GM19397 (cell line): ENCODE measurements at regions not wholly inside any gene's neighbourhood (a gene's known extent, or its start where the extent isn't known, plus 50 kb on each side); places are given as distances from the start of the nearest gene placed in this dataset.
A peak's percentile ranks its signal among the peaks of the same experiment; 100 is the strongest.

Experiments used
- ATAC-seq: cut with Tn5 transposase; IDR thresholded peaks from one replicate; pipeline ENCODE4 v1.9.1; 2021; ENCODE audit warnings: mild to moderate bottlenecking, moderate library complexity; ENCODE audit not compliant: unreplicated experiment

- no peak for ATAC-seq
Measured at GRCh38 chr14:51395361-51395849, 155.4 kb downstream of the TMX1 start.

- no peak for ATAC-seq
Measured at GRCh38 chr14:51396222-51396815, 156.3 kb downstream of the TMX1 start.

- ATAC-seq: no peak
Measured at GRCh38 chr14:51398898-51399297, 158.9 kb downstream of the TMX1 start.

- no peak for ATAC-seq
Measured at GRCh38 chr14:51400139-51400538, 160.1 kb downstream of the TMX1 start.

- no peak for ATAC-seq
Measured at GRCh38 chr14:51401272-51401671, 161.2 kb downstream of the TMX1 start.

GRCh38 chr14:51401756-51402155 lies 161.7 kb downstream of the TMX1 start:
- no peak for ATAC-seq

- no peak for ATAC-seq
Measured at GRCh38 chr14:51410897-51411296, 170.8 kb downstream of the TMX1 start.

- no peak for ATAC-seq
Measured at GRCh38 chr14:51419685-51420084, 179.6 kb downstream of the TMX1 start.

GRCh38 chr14:51422704-51423103 lies 182.7 kb downstream of the TMX1 start:
- ATAC-seq: no peak

- no peak for ATAC-seq
Measured at GRCh38 chr14:51424041-51424440, 184.0 kb downstream of the TMX1 start.

GRCh38 chr14:51424561-51425251 lies 184.7 kb downstream of the TMX1 start:
- ATAC-seq: no peak

GRCh38 chr14:51428981-51429380 lies 188.9 kb downstream of the TMX1 start:
- ATAC-seq: no peak

- no peak for ATAC-seq
Measured at GRCh38 chr14:51430079-51430478, 190.0 kb downstream of the TMX1 start.

- peak; percentile 10 for ATAC-seq
Measured at GRCh38 chr14:51430633-51431032, 190.6 kb downstream of the TMX1 start.

- ATAC-seq: peak; percentile 55
Measured at GRCh38 chr14:51431033-51431709, 191.1 kb downstream of the TMX1 start.

GRCh38 chr14:51431741-51432140 lies 191.7 kb downstream of the TMX1 start:
- peak; percentile 10 for ATAC-seq

GRCh38 chr14:51432302-51432948 lies 192.4 kb downstream of the TMX1 start:
- ATAC-seq: peak; percentile 53

GRCh38 chr14:51436630-51437029 lies 196.6 kb downstream of the TMX1 start:
- ATAC-seq: no peak

GRCh38 chr14:51439896-51440295 lies 199.8 kb downstream of the TMX1 start:
- no peak for ATAC-seq

GRCh38 chr14:51441001-51441400 lies 201.0 kb downstream of the TMX1 start:
- no peak for ATAC-seq

- no peak for ATAC-seq
Measured at GRCh38 chr14:51442513-51443175, 202.6 kb downstream of the TMX1 start.
